ENCODE measurements at regions not wholly inside any gene's neighbourhood (a gene's known extent, or its start where the extent isn't known, plus 50 kb on each side); places are given as distances from the start of the nearest gene placed in this dataset.

DNA sequence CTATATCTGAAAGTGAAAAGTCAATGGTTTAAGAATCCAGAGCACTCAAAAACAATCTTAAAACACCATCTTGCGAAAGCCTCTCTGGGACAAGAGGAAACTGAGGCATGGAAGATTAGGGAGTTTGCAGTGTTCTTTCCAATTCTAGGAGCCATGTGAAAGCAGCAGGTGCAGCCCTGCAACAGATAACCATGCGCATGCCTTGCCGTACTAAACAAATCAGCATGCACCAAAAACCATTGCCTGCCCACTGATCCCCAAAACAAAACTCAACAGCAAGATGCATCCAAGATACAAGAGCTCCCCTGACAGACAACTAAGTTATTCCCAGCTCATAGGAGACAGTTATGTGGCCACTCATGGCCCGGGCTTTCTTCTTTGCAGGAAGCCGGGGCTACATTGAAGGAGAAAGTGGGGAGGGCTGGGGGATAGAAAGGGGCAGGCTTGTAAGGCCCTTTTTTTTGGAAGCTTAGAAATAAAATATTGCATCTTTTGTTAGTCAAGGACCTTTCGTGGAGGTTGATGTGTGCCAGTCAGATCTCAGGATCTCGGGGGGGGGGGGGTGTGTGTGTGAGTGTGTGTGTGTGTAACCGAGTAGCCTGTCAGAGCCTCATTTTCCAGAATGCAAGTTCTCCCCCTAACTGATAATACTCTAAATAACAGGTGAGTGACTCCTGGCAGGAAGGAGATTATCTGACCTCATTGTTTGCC, 178.4 kb downstream of the MBOAT1 start:
- no peak for TF ChIP-seq POLR2A (IDR thresholded peaks at IDR 0.05; ENCODE audit: low read depth, low read length)
- TF ChIP-seq, protein P1, sequence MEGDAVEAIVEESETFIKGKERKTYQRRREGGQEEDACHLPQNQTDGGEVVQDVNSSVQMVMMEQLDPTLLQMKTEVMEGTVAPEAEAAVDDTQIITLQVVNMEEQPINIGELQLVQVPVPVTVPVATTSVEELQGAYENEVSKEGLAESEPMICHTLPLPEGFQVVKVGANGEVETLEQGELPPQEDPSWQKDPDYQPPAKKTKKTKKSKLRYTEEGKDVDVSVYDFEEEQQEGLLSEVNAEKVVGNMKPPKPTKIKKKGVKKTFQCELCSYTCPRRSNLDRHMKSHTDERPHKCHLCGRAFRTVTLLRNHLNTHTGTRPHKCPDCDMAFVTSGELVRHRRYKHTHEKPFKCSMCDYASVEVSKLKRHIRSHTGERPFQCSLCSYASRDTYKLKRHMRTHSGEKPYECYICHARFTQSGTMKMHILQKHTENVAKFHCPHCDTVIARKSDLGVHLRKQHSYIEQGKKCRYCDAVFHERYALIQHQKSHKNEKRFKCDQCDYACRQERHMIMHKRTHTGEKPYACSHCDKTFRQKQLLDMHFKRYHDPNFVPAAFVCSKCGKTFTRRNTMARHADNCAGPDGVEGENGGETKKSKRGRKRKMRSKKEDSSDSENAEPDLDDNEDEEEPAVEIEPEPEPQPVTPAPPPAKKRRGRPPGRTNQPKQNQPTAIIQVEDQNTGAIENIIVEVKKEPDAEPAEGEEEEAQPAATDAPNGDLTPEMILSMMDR (IDR thresholded peaks at IDR 0.05 in 2 of 3, conservative IDR thresholded peaks at IDR 0.05 in 1 of 3; ENCODE audit: control insufficient read depth in 2 of 3, extremely low read depth in 1 of 3, insufficient read depth in 1 of 3, low read depth in 3 of 3, low read length in 3 of 3) = no peak

All from GM12878 (cell line).